ENCODE measurements at regions not wholly inside any gene's neighbourhood (a gene's known extent, or its start where the extent isn't known, plus 50 kb on each side); places are given as distances from the start of the nearest gene placed in this dataset.
"Not testable (repeated sequence)": the region's sequence is repeated elsewhere in the genome, so short reads cannot be mapped to it uniquely, and the experiment has no call there.

- no peak for DNase-seq
- H3K9me3 Mint-ChIP-seq: peaks cover 3% of the 10 kb centered on the region
- POLR2A ChIA-PET: no interaction called here
- H3K27me3 Mint-ChIP-seq: no peaks in the 10 kb centered on the region
- CTCF ChIA-PET: no interaction called here
- H3K4me3 Mint-ChIP-seq: no peak overlapping the region
- no peaks in the 10 kb centered on the region for H3K4me1 Mint-ChIP-seq
- H3K27ac Mint-ChIP-seq: no peak overlapping the region
- H3K36me3 Mint-ChIP-seq (ENCODE audit: low read depth): no peaks in the 10 kb centered on the region
Observed at GRCh38 chr4:137739391-137739790, 207.1 kb upstream of the PCDH18 start.

- Mint-ChIP-seq H3K36me3 (ENCODE audit: low read depth) (no peaks in the 10 kb centered on the region), H3K27me3 (no peaks in the 10 kb centered on the region), H3K4me1 (no peaks in the 10 kb centered on the region), H3K9me3 (peaks cover 3% of the 10 kb centered on the region), H3K27ac (no peak overlapping the region), H3K4me3 (no peak overlapping the region)
- no peak for DNase-seq
- ChIA-PET CTCF (no interaction called here), POLR2A (no interaction called here)
Observed at GRCh38 chr4:137738375-137738990, 206.2 kb upstream of the PCDH18 start.

- H3K4me3 Mint-ChIP-seq: no peak overlapping the region
- no peak for DNase-seq
- ChIA-PET CTCF (no interaction called here), POLR2A (no interaction called here)
- H3K9me3 Mint-ChIP-seq: peaks cover 5% of the 10 kb centered on the region
- no peaks in the 10 kb centered on the region for H3K36me3 Mint-ChIP-seq (ENCODE audit: low read depth)
- no peaks in the 10 kb centered on the region for H3K4me1 Mint-ChIP-seq
- H3K27me3 Mint-ChIP-seq: no peaks in the 10 kb centered on the region
- H3K27ac Mint-ChIP-seq: no peak overlapping the region
Observed at GRCh38 chr4:137735561-137736104, 203.3 kb upstream of the PCDH18 start.

GRCh38 chr4:137733174-137734141, 201.2 kb upstream of the PCDH18 start:
- H3K36me3 Mint-ChIP-seq (ENCODE audit: low read depth); H3K27ac Mint-ChIP-seq; H3K4me1 Mint-ChIP-seq; POLR2A ChIA-PET; H3K9me3 Mint-ChIP-seq; H3K27me3 Mint-ChIP-seq; CTCF ChIA-PET; DNase-seq; H3K4me3 Mint-ChIP-seq: not testable (repeated sequence)

- no peaks in the 10 kb centered on the region for H3K9me3 Mint-ChIP-seq
- CTCF ChIA-PET: no interaction called here
- no peak for DNase-seq
Observed at GRCh38 chr4:137722910-137723309, 190.6 kb upstream of the PCDH18 start.

GRCh38 chr4:137711502-137711901, 179.2 kb upstream of the PCDH18 start:
- H3K27me3 Mint-ChIP-seq: no peaks in the 10 kb centered on the region
- POLR2A ChIA-PET: no interaction called here

More at GRCh38 chr4:137722910-137723309, 190.6 kb upstream of the PCDH18 start:
- no peak overlapping the region for H3K27ac Mint-ChIP-seq
- no peaks in the 10 kb centered on the region for H3K4me1 Mint-ChIP-seq
- H3K36me3 Mint-ChIP-seq (ENCODE audit: low read depth): no peaks in the 10 kb centered on the region
- no peaks in the 10 kb centered on the region for H3K27me3 Mint-ChIP-seq
- POLR2A ChIA-PET: no interaction called here
- H3K4me3 Mint-ChIP-seq: no peak overlapping the region

GRCh38 chr4:137707626-137708025, 175.3 kb upstream of the PCDH18 start:
- no peak for DNase-seq
- Mint-ChIP-seq H3K4me3 (no peak overlapping the region), H3K27me3 (no peaks in the 10 kb centered on the region), H3K9me3 (no peaks in the 10 kb centered on the region), H3K36me3 (ENCODE audit: low read depth) (no peaks in the 10 kb centered on the region), H3K27ac (no peak overlapping the region), H3K4me1 (no peaks in the 10 kb centered on the region)
- CTCF ChIA-PET: no interaction called here
- POLR2A ChIA-PET: no interaction called here

More at GRCh38 chr4:137711502-137711901, 179.2 kb upstream of the PCDH18 start:
- H3K36me3 Mint-ChIP-seq (ENCODE audit: low read depth): no peaks in the 10 kb centered on the region
- no peaks in the 10 kb centered on the region for H3K9me3 Mint-ChIP-seq
- DNase-seq: no peak
- H3K4me3 Mint-ChIP-seq: no peak overlapping the region
- no peaks in the 10 kb centered on the region for H3K4me1 Mint-ChIP-seq
- no peak overlapping the region for H3K27ac Mint-ChIP-seq
- CTCF ChIA-PET: no interaction called here

GRCh38 chr4:137707102-137707620, 174.9 kb upstream of the PCDH18 start:
- Mint-ChIP-seq H3K36me3 (ENCODE audit: low read depth) (no peaks in the 10 kb centered on the region), H3K27ac (no peak overlapping the region), H3K4me1 (no peaks in the 10 kb centered on the region), H3K9me3 (no peaks in the 10 kb centered on the region), H3K27me3 (no peaks in the 10 kb centered on the region), H3K4me3 (no peak overlapping the region)
- no peak for DNase-seq
- CTCF ChIA-PET: no interaction called here
- POLR2A ChIA-PET: no interaction called here

- ChIA-PET CTCF (no interaction called here), POLR2A (no interaction called here)
- Mint-ChIP-seq H3K27ac (no peak overlapping the region), H3K4me1 (no peaks in the 10 kb centered on the region), H3K27me3 (no peaks in the 10 kb centered on the region), H3K9me3 (no peaks in the 10 kb centered on the region), H3K36me3 (ENCODE audit: low read depth) (no peaks in the 10 kb centered on the region), H3K4me3 (no peak overlapping the region)
- no peak for DNase-seq
Observed at GRCh38 chr4:137705171-137705783, 173.0 kb upstream of the PCDH18 start.

- Mint-ChIP-seq H3K36me3 (ENCODE audit: low read depth) (no peaks in the 10 kb centered on the region), H3K9me3 (no peaks in the 10 kb centered on the region), H3K27me3 (no peaks in the 10 kb centered on the region), H3K4me3 (no peak overlapping the region), H3K4me1 (no peaks in the 10 kb centered on the region), H3K27ac (no peak overlapping the region)
- POLR2A ChIA-PET: no interaction called here
- CTCF ChIA-PET: no interaction called here
- DNase-seq: no peak
Observed at GRCh38 chr4:137703195-137703594, 170.9 kb upstream of the PCDH18 start.

- ChIA-PET CTCF (no interaction called here), POLR2A (no interaction called here)
- Mint-ChIP-seq H3K4me3 (no peak overlapping the region), H3K9me3 (no peaks in the 10 kb centered on the region), H3K27me3 (no peaks in the 10 kb centered on the region), H3K27ac (no peak overlapping the region), H3K36me3 (ENCODE audit: low read depth) (no peaks in the 10 kb centered on the region), H3K4me1 (no peaks in the 10 kb centered on the region)
- no peak for DNase-seq
Observed at GRCh38 chr4:137702512-137702911, 170.2 kb upstream of the PCDH18 start.

GRCh38 chr4:137701401-137701800, 169.1 kb upstream of the PCDH18 start:
- Mint-ChIP-seq H3K4me1 (no peaks in the 10 kb centered on the region), H3K9me3 (no peaks in the 10 kb centered on the region), H3K36me3 (ENCODE audit: low read depth) (no peaks in the 10 kb centered on the region), H3K4me3 (no peak overlapping the region), H3K27me3 (no peaks in the 10 kb centered on the region), H3K27ac (no peak overlapping the region)
- ChIA-PET CTCF (no interaction called here), POLR2A (no interaction called here)
- DNase-seq: no peak

GRCh38 chr4:137700751-137701150, 168.5 kb upstream of the PCDH18 start:
- H3K27ac Mint-ChIP-seq: no peak overlapping the region
- no peaks in the 10 kb centered on the region for H3K36me3 Mint-ChIP-seq (ENCODE audit: low read depth)
- DNase-seq: no peak
- POLR2A ChIA-PET: no interaction called here
- no peaks in the 10 kb centered on the region for H3K9me3 Mint-ChIP-seq
- no peak overlapping the region for H3K4me3 Mint-ChIP-seq
- CTCF ChIA-PET: no interaction called here
- H3K4me1 Mint-ChIP-seq: no peaks in the 10 kb centered on the region
- H3K27me3 Mint-ChIP-seq: no peaks in the 10 kb centered on the region

Data from activated CD4-positive, alpha-beta T cell treated with anti-CD3 and anti-CD28 coated beads, Interleukin-2, amount 10 ng/mL, durations not matched to agents 7 days and 5 days (primary cell).